Activated CD8-positive, alpha-beta memory T cell treated with anti-CD3 and anti-CD28 coated beads, Interleukin-2, amount 50 U/mL, for 24 hours (primary cell): ENCODE measurements at regions not wholly inside any gene's neighbourhood (a gene's known extent, or its start where the extent isn't known, plus 50 kb on each side); places are given as distances from the start of the nearest gene placed in this dataset.

Experiments used
- DNase-seq: peaks from one replicate; pipeline ENCODE4 v3.0.0-alpha.2; 2020; ENCODE audit errors: extremely low read depth

GRCh38 chr6:129778793-129779192 lies 68.8 kb upstream of the ARHGAP18 start:
- no peak for DNase-seq

GRCh38 chr6:129777371-129777770 lies 67.4 kb upstream of the ARHGAP18 start:
- DNase-seq = no peak

GRCh38 chr6:129776542-129777330 lies 66.8 kb upstream of the ARHGAP18 start:
- DNase-seq = no peak

- no peak for DNase-seq
Observed at GRCh38 chr6:129774697-129775447, 64.9 kb upstream of the ARHGAP18 start.

- DNase-seq = no peak
Observed at GRCh38 chr6:129773304-129773703, 63.3 kb upstream of the ARHGAP18 start.

- no peak for DNase-seq
Observed at GRCh38 chr6:129771678-129772077, 61.7 kb upstream of the ARHGAP18 start.

- no peak for DNase-seq
Observed at GRCh38 chr6:129767776-129768485, 58.0 kb upstream of the ARHGAP18 start.

- peak; percentile 32 for DNase-seq
Observed at GRCh38 chr6:129766959-129767728, 57.2 kb upstream of the ARHGAP18 start.

- no peak for DNase-seq
Observed at GRCh38 chr6:129764761-129765407, 54.9 kb upstream of the ARHGAP18 start.

GRCh38 chr6:129759796-129760605 lies 50.0 kb upstream of the ARHGAP18 start:
- no peak for DNase-seq
